HL-60 (cell line): ENCODE measurements at regions not wholly inside any gene's neighbourhood (a gene's known extent, or its start where the extent isn't known, plus 50 kb on each side); places are given as distances from the start of the nearest gene placed in this dataset.

Source experiments
- CTCF ChIP-seq: IDR thresholded peaks from one replicate; pipeline ENCODE4 v1.5.1; 2011; ENCODE audit warnings: low read length, control low read depth, inconsistent platforms; ENCODE audit not compliant: insufficient read depth
- GABPA ChIP-seq: IDR thresholded peaks from 2 replicates; pipeline ENCODE4 v1.6.1; 2012; ENCODE audit warnings: low read depth
- POLR2AphosphoS5 ChIP-seq: IDR thresholded peaks from 2 replicates; pipeline ENCODE4 v1.6.1; 2012; ENCODE audit warnings: low read depth
- SPI1 ChIP-seq: IDR thresholded peaks from 2 replicates; pipeline ENCODE4 v1.6.1; 2012; ENCODE audit warnings: low read depth, mild to moderate bottlenecking, borderline replicate concordance

- TF ChIP-seq CTCF (no peak), GABPA (no peak), SPI1 (no peak), POLR2AphosphoS5 (no peak)
Observed at GRCh38 chr12:19885093-19885812, 446.0 kb downstream of the AEBP2 start.
